SK-N-SH treated with all-trans-retinoic acid at 6 μM for 48 hours (cell line): ENCODE measurements at regions not wholly inside any gene's neighbourhood (a gene's known extent, or its start where the extent isn't known, plus 50 kb on each side); places are given as distances from the start of the nearest gene placed in this dataset.

ENCODE experiments used
- ESRRG ChIP-seq: fragments of 250-450 bp; sonication (Bioruptor Pico); IDR thresholded peaks from 2 replicates; pipeline ENCODE4 v1.6.1; 2021; ENCODE audit warnings: mild to moderate bottlenecking
- TCF4 ChIP-seq: fragments of 250-450 bp; sonication (Bioruptor Pico); IDR thresholded peaks from 2 replicates; pipeline ENCODE4 v1.8.0; 2021; ENCODE audit warnings: mild to moderate bottlenecking, moderate library complexity, borderline replicate concordance
- TOX ChIP-seq: fragments of 250-450 bp; sonication (Bioruptor Pico); IDR thresholded peaks from 2 replicates; pipeline ENCODE4 v1.8.0; 2021; ENCODE audit warnings: mild to moderate bottlenecking, moderate library complexity, borderline replicate concordance
- ZFP30 ChIP-seq: fragments of 450-650 bp; formaldehyde crosslinking; IDR thresholded peaks from 2 replicates; pipeline ENCODE4 v1.5.0; 2022; ENCODE audit warnings: mild to moderate bottlenecking, moderate library complexity
- ZNF565 ChIP-seq: fragments of 450-650 bp; formaldehyde crosslinking; conservative IDR thresholded peaks from 2 replicates; pipeline ENCODE4 v1.5.0; 2020; ENCODE audit warnings: low read depth, mild to moderate bottlenecking, moderate library complexity
- TF ChIP-seq, protein P1 (sequence below): fragments of 250-450 bp; sonication (Bioruptor Pico); IDR thresholded peaks from 2 replicates; pipeline ENCODE4 v1.8.0; 2020; ENCODE audit warnings: mild to moderate bottlenecking, moderate library complexity, borderline replicate concordance

DNA sequence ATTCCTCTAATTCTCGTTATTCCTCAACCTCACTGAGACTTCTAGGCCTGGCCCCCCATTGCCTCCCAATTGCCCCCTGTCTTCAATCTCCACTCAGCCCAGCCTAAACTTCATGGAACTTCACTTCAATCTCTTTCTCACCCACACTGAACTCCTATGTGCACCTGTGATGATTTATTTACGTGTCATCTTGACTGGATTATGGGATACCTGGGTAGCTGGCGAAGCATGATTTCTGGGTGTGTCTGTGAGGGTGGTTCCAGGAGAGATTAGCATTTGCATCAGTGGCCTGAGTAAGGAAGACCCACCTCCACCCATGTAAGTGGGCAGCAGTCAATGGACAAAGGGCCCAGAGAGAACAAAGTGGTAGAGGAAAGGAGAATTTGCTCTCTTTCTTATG is 587.0 kb downstream of the NPHP4 start:
- no peak for TF ChIP-seq ZNF565 (CRISPR knock-in tag)
- no peak for TF ChIP-seq TCF4 (CRISPR knock-in tag)
- no peak for TF ChIP-seq TOX (CRISPR knock-in tag)
- TF ChIP-seq, protein P1, sequence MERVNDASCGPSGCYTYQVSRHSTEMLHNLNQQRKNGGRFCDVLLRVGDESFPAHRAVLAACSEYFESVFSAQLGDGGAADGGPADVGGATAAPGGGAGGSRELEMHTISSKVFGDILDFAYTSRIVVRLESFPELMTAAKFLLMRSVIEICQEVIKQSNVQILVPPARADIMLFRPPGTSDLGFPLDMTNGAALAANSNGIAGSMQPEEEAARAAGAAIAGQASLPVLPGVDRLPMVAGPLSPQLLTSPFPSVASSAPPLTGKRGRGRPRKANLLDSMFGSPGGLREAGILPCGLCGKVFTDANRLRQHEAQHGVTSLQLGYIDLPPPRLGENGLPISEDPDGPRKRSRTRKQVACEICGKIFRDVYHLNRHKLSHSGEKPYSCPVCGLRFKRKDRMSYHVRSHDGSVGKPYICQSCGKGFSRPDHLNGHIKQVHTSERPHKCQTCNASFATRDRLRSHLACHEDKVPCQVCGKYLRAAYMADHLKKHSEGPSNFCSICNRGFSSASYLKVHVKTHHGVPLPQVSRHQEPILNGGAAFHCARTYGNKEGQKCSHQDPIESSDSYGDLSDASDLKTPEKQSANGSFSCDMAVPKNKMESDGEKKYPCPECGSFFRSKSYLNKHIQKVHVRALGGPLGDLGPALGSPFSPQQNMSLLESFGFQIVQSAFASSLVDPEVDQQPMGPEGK (CRISPR knock-in tag): no peak
- TF ChIP-seq ZFP30 (CRISPR knock-in tag): no peak
- TF ChIP-seq ESRRG (CRISPR knock-in tag): no peak
